ENCODE measurements at regions not wholly inside any gene's neighbourhood (a gene's known extent, or its start where the extent isn't known, plus 50 kb on each side); places are given as distances from the start of the nearest gene placed in this dataset.

DNA sequence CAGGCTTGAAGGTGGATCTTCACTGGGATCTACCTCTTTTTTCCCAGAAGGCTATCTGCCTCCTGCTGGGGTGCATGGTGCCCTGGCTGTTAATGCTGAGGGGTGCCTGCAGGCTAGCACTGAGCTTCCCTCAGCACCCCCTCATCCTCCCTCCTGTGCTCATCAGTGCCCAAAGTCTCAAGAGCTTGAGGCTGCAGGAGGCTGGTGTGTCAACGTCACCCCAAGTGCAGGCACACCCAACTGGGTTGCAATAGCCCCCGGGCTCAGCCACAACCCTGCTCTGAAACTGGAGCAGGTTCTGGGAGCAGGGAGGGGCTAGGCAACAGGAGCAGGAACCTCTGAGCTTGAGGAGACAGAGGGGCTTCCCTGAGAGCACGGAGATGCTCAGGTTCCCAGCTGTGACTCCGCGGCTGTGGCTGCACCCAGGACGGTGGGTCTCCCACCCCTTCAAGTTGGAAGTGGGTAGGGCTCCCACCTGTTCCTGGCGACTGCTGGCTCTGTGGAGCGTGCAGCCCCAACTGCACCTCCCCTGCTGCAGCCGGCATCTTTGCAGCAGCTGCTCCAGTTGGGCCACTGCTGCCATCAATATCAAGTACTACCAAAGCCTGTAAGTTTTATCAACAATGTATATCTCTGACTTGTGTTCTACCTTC is 1266.6 kb upstream of the C9orf72 start:
- DNase-seq (ENCODE audit: low spot score), result no peak

DNA sequence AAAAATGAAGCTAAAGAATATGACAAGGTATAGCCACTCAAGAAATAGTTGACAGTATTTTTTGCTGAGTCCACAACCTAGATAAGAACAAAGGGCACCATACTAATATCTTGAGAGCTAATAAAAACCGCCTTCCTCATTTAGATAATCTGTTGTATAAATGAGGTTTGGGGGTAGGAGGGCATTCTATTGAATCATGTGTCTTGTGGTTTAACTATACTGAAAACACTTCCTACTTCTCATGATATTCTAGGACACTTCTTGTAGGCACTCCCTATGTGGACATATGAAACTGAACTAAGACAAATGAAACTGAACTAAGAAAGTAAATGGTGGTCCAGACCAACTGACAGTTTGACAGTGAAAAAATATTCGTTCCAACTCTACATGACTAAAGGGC is 1268.5 kb upstream of the C9orf72 start:
- no peak for DNase-seq (ENCODE audit: low spot score)

DNA sequence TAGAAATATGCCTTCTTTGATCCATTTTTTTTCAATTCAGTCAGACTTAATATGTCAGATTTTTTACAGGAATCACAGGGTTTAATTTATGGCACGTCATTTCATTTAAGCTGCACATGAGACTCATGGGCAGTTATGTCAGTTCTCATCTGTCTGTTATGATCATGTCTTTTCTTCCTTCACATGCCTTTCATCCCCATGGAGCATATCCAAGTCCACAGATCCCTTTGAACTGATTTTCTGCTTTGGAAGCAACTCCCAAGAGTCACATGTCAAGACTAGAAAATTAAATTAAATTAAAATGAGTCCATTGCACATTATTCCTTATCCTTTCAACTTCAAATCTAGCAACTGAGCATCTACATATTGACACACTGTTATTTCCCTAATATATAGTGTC is 1274.0 kb upstream of the C9orf72 start:
- no peak for DNase-seq (ENCODE audit: low spot score)

DNA sequence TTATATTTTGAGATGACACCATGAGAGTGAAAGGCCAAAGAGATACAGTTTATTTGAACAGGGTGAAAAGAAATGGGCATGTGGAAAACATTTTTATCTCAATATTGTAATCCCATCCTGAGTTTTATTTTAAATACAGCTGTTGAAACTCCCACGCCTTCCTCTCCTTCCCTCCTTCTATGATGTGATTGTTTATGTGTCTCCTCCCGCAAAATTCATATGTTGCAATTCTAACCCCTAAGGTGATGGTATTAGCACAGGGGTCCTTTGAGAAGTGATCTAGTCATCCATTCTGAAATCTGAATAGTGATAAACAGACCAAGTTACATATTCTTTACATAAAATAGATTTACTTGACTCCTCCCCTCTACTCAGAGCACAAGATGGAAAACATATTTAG is 1275.4 kb upstream of the C9orf72 start:
- DNase-seq (ENCODE audit: low spot score), result no peak

DNA sequence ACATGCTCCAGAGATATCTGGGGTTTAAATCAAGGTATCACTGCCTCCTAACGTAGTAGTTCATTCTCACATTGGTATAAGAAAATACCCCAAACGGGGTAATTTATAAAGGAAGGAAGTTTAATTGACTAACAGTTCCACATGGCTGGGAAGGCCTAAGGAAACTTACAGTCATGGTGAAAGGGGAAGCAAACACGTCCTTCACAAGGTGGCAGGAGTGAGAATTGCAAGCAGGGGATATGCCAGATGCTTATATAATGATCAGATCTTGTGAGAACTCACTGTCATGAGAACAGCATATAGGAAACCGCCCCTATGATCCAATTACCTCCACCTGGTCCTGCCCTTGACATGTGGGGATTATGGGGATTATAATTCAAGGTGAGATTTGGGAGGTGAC is 1280.2 kb upstream of the C9orf72 start:
- DNase-seq (ENCODE audit: low spot score), result no peak

DNA sequence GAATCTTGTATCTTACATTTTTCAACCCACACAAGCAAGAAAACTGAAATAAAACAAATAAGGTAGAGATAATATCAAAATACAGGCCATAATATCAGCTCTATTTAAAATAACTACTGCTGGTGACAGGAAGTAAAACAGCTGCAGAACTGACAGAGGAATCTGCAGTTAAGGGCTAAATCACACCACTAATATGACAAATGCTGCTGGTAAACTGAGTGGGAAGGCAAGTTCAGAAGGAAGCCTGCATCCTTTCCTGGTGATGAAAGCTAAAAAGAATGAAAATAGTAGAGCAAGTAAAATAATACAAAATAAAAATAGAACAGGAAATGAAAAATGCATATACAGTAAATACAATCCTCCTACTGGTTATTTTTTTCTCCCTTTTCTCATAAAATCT is 1293.7 kb upstream of the C9orf72 start:
- DNase-seq (ENCODE audit: low spot score), result no peak

DNA sequence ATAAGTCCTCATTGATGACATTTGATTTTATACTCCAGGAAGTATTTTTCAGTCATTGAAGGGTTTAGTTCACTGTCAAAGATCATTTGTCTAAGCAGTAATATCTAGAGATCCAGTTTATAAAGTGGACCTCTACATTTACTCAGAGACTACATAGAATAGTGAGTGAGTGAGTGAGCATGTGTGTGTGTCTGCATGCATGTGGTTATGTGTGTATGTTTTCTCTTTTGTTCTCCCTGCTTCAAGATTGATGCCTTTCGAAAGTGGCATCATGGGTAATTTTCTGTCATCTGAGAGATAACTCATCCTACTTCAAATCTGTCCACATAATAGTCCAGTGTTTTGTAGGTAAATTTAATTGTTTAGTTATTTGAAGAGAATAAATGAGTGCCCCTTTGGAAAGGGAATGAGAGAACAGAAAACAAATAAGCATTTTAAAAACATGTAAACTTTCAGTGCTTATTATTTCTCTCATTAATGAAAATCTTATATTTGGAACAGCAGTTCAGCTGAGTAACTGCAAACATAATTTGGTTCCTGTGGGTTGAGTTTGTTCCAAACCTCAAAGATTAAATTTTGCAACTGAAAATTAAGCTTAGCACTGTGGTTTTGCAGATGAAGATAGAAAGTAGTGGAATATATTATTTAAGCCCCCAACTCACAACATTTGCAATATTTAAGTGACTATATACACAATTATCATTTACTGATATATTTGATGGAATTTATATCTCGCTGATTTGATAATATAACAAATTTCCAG is 1295.1 kb upstream of the C9orf72 start:
- DNase-seq (ENCODE audit: low spot score), result no peak

DNA sequence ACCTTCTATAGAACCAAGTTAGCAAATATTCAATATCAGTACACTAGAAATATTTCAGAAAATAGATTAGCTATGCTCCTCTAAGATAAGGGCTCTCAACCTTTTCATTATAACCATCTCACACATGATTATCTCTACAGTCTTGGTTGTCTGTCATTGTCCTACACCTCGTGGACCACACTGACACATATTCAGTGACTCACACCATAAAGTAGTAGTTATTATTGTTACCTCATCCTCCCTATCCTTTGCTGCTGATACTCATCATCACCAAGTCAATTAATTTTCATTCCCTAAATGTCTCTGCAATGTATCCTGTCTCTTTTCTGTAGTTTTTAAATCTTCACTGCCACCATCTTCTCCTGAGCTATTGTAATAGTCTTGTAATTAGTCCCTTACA is 1309.2 kb upstream of the C9orf72 start:
- DNase-seq (ENCODE audit: low spot score), result no peak

DNA sequence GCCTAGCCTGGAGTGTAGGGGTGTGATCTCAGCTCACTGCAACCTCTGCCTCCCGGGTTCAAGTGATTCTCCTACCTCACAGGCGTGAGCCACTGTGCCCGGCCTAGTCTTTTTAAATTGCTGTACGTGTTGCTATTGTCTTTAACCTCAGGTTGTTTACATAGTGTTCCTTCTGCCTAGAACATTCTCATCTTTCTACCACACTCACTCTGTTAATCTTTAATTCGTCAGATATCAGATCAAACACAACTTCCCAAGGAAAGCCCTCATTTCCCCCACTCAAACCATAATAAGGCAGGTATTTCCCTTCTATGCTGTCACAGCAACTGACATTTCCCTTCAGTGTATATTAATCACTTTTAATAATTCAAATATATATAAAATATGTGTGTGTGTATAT is 1310.0 kb upstream of the C9orf72 start:
- no peak for DNase-seq (ENCODE audit: low spot score)

DNA sequence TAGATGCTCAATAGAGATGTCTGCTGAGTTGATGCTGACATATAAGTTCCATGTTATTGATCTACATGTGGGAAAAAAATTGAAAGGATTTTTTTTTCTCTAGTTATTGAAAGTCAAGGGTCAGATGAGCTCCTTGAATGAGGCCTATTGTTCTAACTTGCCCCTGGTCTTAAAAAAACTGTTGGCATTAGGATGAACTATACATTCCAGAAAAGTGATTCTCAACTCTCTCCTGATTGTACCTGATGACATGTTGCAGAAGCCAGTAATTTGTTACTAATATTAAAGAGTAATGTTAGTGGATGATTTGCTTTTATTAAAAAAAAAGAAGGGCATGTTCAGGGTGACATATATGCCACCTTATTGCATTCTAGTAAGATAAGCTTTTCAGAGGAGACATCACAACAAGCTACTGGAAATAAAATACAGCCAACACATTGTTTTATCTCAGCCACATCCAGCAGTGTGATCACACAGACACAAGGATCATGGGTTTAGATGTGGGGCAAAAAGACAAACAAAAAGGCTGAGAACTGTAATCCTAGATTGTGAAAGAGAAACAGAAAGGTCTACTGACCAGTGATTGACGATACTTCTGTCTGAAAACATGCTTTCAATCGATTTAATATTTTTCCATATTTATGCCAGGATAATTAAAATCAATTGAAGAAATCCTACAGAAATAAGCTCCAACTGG is 1314.1 kb upstream of the C9orf72 start:
- DNase-seq (ENCODE audit: low spot score), result no peak

DNA sequence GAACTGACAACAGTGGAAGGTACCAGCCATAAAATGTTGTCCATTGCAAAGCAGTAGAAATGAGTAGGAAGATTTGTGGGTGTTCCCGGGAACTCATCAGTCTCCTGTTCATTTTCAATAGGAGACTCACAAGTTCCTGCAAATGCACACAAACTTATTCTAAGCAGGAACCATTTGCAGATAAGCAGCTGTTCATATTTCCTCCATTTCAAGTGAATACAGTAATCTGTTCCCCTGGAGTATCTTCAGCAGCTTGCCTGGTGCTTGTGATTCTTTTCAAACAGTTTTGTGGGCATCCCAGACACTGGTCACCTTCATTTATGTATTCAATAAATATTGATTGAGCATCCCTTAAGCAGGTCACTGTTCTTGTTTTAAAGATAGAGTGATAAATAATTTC is 1315.5 kb upstream of the C9orf72 start:
- no peak for DNase-seq (ENCODE audit: low spot score)

DNA sequence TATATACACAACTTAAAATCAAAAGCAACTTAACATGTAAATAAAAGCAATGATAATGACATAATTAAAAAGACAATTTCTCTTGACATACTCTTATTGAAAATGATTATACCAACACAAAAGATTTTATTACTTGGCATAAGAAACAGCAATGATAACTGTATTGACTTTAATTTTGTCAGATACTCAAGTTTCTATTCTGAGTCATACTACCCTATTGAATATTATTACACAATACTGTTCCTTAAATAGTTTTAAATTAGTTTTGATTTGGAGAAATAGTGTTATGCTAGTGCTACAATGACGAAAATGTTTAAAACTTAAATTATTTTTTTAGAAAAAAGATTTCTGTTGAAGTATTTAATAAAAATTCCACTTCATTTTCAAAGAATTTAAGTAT is 1319.3 kb upstream of the C9orf72 start:
- DNase-seq (ENCODE audit: low spot score), result no peak

DNA sequence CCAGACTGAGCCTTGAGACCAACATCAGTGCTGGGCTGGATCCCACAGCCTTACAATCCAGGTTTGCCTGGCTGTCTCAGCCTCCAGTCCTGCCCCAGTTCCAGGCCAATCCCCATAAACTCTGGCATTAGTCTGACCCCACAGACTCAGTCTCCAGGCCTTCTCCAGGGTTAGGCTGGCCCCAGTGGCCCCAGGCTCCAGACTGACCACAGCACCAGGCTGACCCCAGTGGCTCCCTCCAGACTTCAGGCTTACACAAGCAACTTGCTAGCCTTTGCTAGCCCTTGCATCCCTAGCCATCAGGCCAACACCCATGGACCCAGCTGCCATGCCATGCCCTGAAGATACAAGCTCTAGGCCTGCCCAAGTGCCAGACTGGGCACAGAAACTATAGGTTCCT is 1326.0 kb upstream of the C9orf72 start:
- DNase-seq (ENCODE audit: low spot score), result no peak

DNA sequence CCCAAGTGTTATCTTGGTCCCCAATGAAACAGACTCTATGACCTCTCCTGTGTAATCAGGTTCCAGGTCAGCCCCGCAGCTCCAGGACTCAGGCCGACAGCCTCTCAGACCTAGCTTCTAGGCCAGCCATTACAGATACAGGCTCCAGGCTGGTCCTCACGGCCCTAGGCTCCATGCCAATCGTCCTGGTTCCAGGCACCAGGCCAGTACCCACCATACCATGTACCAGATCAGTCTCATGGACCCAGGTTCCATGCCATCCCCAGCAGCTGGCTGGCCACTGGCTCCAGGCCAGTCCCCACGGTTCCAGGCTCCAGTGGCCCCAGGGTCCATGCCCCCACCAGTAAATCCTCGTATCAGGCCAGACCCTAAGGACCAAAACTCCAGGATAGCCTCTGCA is 1326.6 kb upstream of the C9orf72 start:
- DNase-seq (ENCODE audit: low spot score), result no peak

DNA sequence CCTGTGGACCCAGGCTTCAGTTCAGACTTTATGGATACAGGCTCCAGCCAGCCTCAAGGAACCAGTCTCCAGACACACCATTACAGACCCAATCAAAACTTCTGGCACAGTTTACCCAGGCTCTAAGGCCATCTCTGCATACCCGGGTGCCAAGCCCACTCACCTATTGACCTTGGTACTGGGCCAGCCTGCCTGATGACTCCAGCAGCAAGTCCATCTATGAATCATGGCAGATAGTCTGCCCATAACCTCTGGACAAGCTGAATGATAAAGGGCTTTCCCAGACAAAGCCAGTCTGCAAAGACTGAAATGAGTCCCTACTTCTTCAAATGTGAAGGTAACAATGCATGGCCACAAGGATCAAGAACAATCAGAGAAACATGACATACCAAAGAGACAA is 1327.1 kb upstream of the C9orf72 start:
- DNase-seq (ENCODE audit: low spot score), result no peak

DNA sequence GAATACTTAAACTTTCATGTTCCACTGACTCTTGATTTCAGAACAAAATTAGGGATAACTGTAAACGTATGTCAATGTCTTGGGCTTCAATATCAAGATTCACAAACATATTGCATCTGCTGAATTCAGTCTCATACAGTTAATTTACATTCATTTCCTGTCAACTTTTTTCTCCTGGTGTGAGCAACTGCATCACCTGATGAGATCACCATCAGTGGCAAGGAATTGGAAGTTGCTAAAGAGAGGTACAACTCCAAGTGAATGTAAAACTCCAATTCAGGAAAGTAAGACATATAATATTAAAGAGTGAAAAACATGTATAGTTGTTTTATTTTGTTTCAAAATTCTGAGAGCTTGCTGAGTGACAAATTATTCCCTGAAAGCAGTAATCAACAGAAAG is 1336.2 kb upstream of the C9orf72 start:
- no peak for DNase-seq (ENCODE audit: low spot score)

DNA sequence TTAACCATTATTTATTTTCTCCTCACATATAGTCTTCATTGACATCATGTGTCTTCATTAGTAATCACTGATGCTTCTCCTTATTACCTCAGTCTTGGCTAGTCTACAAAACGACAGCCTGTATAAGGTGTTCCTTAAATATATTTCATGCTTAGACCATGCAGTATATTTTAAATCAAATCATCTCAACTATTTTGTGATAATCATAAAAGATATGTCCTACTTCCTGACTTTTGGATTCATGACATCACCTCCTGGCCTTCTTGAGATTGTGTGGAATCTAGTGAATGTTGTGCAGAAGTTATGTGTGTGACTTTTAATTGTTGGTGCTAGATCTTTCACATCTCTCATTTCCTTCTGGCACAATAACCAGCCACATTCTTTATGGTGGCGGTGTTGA is 1339.3 kb upstream of the C9orf72 start:
- no peak for DNase-seq (ENCODE audit: low spot score)

DNA sequence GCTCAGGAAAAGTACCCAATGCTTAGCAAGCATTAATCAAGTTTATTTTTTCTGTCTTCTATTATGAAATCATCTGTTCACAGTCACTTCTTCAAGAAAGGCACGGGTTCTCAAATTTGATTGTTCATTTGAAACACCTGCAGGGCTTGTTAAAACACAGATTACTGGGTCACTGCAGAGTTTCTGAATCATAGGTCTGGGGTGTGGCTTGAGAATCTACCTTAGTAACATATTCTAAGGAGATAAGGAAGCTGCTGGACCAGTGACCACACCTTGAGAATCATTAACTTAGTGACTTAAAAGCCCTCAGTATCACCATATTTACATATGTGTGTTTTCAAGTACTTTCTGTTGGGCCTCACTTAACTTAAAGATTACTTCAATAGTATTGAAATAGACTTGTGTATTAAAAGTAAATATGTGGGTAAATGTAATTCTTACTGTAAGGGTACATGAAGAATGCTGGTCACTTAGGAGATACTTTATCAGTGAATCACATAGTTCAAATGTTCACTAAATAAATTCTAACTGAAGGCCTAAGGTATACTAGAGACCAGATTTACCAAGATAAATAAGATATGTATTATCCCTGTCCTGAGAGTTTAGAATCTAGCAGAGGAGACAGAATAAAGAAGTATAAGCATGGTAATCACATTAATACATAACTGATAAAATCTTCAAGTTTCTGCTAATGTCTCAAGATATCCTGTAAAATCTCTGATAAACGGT is 1342.1 kb upstream of the C9orf72 start:
- no peak for DNase-seq (ENCODE audit: low spot score)

DNA sequence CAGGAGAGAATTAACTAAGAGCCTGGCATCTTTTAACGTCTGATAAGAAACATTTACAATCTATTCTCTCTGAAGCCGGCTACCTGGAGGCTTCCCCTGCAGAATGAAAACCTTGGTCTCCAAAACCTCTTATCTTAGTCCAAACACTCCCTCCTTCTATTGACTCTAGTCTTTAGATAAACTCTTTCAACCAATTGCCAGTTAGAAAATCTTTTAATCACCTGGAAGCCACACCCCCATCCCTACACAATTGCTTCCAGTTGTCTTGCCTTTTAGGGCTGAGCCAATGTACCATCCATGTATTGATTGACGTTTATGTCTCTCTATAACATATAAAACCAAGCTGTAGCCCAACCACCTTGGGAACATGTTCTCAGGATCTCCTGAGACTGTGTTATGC is 1343.1 kb upstream of the C9orf72 start:
- no peak for DNase-seq (ENCODE audit: low spot score)

DNA sequence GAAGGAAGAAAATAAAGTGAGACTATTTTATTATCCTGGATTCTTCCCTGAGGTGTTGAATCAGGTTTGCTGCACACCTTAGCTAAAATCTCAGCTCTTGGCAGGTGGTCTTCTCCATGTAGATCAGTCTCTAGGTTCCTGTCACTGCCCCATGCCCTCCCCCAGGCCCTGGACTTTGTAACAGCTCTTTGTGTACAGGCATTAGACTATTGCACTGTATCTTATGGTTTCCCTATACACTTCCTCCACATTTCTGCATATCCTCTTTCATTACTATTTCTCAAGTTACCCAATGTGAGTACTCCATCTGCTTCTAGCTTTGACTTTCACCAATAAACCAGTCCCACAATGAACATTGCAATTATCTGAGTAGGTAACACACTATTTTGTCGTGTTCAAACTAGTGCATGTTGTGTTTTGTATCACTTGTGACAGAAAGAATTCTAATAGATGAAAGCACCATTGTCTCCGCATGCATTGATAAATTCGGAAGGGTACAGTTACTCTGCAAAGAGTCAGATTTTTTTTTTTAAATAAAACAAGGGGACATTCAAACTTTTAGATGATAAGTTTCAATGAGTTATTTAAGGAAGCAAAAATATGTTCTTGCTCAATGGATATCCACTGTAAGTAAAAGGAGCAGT is 1348.7 kb upstream of the C9orf72 start:
- no peak for DNase-seq (ENCODE audit: low spot score)

DNA sequence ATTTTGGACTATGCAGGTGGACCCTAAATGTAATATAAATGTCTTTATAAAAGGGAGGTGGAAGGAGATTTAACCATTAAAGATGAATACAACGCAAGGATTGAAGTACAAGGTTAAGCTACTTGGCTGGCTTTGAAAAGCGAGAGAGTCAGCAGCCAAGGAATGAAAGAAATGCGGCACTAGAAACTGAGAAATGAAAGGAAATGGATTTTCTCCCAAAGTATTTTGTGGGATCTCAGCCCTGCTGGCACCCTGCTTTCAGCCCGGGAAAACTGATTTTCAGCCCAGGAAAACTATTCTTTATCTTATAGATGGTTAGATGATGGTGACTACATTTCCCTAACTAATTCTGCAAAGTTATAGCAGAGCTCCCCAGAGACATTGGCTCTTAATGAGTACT is 1349.6 kb upstream of the C9orf72 start:
- DNase-seq (ENCODE audit: low spot score), result no peak

DNA sequence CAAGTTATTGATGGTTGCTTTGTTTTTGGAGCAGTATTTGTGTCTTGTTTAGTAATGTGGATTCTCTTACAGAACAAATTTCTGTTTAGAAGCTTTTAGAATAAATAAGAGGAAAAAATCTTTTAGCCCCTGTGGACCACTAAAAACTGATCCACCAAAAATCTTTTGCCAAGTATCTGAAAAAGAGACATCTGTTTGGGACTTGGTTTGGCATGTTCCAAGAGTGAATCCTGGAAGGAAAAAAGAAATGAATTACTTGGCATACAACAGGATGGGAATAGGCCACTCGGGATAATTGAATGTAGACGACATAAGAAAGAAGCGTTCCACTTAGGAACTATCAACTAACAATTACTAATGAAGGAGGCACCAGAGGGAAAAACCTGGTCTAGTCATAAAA is 1350.1 kb upstream of the C9orf72 start:
- DNase-seq (ENCODE audit: low spot score), result no peak

Measured in AG20443 (cell line).